ENCODE measurements at regions not wholly inside any gene's neighbourhood (a gene's known extent, or its start where the extent isn't known, plus 50 kb on each side); places are given as distances from the start of the nearest gene placed in this dataset.
"Not testable (repeated sequence)": the region's sequence is repeated elsewhere in the genome, so short reads cannot be mapped to it uniquely, and the experiment has no call there.

DNA sequence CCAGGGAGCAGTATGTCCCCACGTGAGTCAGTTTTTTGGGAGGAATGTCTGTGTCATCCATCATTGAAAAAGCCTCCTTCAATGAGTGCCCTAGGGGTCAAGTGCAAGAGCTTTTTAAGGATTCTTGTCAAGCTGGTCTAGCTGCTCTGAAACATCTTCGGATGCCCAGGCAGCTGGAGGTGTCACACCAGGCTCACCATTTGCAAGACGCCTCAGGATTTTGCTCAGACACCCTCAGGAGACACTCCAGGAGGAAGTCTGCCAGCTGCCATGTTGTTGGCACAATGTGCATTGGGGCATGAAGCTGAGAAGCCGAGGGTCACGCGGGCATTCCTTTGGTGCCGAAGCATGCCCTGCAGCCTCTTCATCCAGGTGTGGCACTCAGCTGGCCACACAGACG is 111.1 kb upstream of the S1PR3 start:
- ChIA-PET POLR2A (ENCODE audit: low non-redundant PET) (no interaction called here), CTCF (interaction anchor here (0.6 to 0.9 kb wide), 3 partner anchors 121 to 357 kb away, joined by 3 to 6 read pairs (median 3); no protein-coding TSS in a partner anchor)
- H3K27ac ChIP-seq: no peak overlapping the region
- no peak for DNase-seq (ENCODE audit: low spot score)
- TF ChIP-seq, protein P1, sequence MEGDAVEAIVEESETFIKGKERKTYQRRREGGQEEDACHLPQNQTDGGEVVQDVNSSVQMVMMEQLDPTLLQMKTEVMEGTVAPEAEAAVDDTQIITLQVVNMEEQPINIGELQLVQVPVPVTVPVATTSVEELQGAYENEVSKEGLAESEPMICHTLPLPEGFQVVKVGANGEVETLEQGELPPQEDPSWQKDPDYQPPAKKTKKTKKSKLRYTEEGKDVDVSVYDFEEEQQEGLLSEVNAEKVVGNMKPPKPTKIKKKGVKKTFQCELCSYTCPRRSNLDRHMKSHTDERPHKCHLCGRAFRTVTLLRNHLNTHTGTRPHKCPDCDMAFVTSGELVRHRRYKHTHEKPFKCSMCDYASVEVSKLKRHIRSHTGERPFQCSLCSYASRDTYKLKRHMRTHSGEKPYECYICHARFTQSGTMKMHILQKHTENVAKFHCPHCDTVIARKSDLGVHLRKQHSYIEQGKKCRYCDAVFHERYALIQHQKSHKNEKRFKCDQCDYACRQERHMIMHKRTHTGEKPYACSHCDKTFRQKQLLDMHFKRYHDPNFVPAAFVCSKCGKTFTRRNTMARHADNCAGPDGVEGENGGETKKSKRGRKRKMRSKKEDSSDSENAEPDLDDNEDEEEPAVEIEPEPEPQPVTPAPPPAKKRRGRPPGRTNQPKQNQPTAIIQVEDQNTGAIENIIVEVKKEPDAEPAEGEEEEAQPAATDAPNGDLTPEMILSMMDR (conservative IDR thresholded peaks at IDR 0.05; ENCODE audit: low read depth): no peak

DNA sequence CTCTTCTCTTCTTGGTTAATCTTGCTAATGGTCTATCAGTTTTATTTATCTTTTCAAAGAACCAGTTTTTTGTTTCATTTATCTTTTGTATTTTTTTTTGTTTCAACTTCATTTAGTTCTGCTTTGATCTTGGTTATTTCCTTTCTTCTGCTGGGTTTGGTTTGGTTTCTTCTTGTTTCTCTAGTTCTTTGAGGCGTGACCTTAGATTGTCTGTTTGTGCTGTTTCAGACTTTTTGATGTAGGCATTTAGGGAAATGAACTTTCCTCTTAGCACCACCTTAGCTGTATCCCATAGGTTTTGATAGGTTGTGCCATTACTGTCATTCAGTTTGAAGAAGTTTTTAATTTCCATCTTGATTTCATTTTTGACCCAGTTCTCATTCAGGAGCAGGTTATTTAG is 107.0 kb upstream of the S1PR3 start:
- POLR2A ChIA-PET (ENCODE audit: low non-redundant PET); H3K27ac ChIP-seq; CTCF ChIA-PET; DNase-seq (ENCODE audit: low spot score): not testable (repeated sequence)

DNA sequence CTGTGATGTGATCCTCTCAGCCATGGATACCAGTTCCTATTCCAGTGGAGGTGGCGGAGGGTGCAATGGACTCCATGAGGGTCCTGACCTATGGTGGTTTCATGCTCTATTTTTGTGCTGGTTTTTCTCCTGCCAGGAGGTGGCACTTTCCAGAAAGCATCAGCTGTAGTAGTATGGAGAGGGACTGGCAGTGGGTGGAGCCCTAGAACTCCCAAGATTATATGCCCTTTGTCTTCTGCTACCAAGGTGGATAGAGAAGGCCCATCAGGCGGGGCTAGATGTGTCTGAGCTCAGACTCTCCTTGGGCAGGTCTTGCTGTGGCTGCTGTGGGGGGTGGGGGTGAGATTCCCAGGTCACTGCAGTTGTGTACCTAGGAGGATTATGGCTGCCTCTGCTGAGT is 104.5 kb upstream of the S1PR3 start:
- POLR2A ChIA-PET (ENCODE audit: low non-redundant PET); DNase-seq (ENCODE audit: low spot score); H3K27ac ChIP-seq: not testable (repeated sequence)
- CTCF ChIA-PET: interaction anchor here (0.6 kb wide), 1 partner anchor 253 kb away, joined by 4 read pairs; no protein-coding TSS in a partner anchor

DNA sequence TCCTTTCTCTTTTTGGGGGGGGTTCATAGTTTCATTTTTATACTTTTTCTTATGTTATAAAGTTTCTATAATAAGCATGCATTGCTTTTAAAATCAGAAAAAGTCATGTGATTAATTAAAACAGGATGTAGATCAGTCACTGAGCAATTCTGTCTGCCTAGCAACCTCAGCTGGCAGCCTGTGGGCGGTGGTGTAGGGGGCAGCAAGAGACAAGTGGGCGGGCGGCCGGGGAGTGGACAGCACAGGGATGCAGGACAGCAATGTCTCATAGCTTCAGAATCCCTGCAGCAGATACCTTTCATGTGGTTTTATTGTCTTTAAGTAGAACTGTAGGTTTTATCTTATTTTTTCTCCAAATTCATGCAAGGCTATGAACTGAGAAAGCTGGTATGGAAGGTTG is 101.9 kb upstream of the S1PR3 start:
- CTCF ChIA-PET: no interaction called here
- no peak for DNase-seq (ENCODE audit: low spot score)
- TF ChIP-seq, protein P1 (conservative IDR thresholded peaks at IDR 0.05; ENCODE audit: low read depth): no peak
- H3K27ac ChIP-seq: no peak overlapping the region
- POLR2A ChIA-PET (ENCODE audit: low non-redundant PET): no interaction called here

DNA sequence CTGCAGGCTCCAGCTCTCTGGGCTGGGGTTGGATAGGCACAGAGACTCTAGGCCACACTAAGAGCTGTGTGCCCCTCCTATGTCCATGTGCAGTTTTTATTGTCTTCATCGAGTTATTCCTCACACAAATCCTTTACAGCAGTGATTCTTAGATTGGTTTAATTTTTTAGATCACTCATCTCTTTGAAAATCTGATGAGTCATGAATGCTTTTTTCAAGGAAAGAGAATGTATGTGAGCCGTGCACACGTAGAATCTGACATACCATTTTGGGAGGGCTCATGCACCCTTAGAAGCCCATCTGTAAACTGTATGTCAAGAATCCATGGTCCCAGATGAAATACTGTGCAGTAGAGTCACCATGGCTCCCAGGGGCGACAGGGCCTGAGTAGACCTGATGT is 100.7 kb upstream of the S1PR3 start:
- ChIA-PET POLR2A (ENCODE audit: low non-redundant PET) (no interaction called here), CTCF (no interaction called here)
- H3K27ac ChIP-seq: no peak overlapping the region
- no peak for DNase-seq (ENCODE audit: low spot score)
- TF ChIP-seq, protein P1 (conservative IDR thresholded peaks at IDR 0.05; ENCODE audit: low read depth): no peak

DNA sequence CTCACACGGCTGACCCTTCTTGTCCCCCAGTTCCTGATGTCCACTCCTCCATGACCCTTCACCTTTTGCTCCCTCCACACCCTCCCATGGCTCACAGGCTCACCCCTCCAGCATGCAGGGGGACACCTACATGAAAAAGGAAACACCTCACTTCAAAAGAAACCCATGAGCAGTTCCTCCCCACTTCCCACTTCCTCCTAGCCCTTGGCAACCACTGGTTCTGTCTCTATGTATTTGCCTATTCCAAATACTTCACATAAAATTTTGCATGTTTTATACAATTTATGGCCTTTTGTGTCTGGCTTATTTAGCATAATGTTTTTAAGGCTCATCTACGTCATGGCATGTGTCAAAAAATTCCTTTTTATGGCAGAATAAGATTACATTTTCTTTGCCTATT is 100.2 kb upstream of the S1PR3 start:
- POLR2A ChIA-PET (ENCODE audit: low non-redundant PET): no interaction called here
- no peak for DNase-seq (ENCODE audit: low spot score)
- CTCF ChIA-PET: no interaction called here
- no peak overlapping the region for H3K27ac ChIP-seq
- TF ChIP-seq, protein P1 (conservative IDR thresholded peaks at IDR 0.05; ENCODE audit: low read depth): no peak

DNA sequence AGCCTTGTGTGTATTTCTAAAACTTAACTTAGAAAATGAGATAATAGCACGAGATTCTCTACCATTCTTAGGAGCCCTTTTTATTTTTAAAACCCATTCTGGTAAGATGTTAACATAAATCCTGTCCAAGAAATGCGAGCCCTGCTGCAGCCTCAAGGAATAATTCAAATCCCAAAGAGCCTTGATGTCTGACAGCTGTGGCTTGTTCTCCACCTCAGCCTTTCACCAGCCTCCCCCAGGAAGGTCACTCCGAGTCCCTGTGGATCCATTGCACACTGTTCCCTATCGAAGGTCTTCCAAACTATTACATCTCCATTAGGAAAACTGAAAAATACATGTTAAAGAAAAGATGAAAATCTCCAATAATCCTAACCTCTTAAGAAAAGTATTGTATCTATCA is 98.5 kb upstream of the S1PR3 start:
- CTCF ChIA-PET: no interaction called here
- TF ChIP-seq, protein P1 (conservative IDR thresholded peaks at IDR 0.05; ENCODE audit: low read depth): no peak
- POLR2A ChIA-PET (ENCODE audit: low non-redundant PET): no interaction called here
- no peak overlapping the region for H3K27ac ChIP-seq
- DNase-seq (ENCODE audit: low spot score): no peak

DNA sequence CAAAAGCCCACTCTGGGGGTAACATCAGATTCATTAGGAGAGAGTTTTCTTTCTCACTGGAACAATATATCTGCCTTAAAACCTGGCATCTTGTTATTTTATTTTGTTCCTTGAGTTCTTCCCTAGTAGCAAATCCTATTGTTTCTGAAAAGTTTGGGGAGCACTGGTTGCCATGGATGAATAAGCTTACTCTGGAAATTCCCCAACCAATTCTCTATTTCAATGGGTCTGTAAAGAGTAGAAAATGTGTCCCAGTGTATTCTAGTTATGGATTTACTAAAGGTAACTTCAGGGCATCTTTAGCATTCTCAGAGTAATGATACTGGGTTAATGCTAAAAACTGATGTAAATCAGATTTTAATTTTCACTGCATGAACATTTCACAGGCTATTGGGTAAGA is 94.2 kb upstream of the S1PR3 start:
- POLR2A ChIA-PET (ENCODE audit: low non-redundant PET): no interaction called here
- TF ChIP-seq, protein P1 (conservative IDR thresholded peaks at IDR 0.05; ENCODE audit: low read depth): no peak
- DNase-seq (ENCODE audit: low spot score): no peak
- CTCF ChIA-PET: interaction anchor here (0.6 kb wide), 1 partner anchor 1343 kb away, joined by 3 read pairs; no protein-coding TSS in a partner anchor
- H3K27ac ChIP-seq: no peak overlapping the region

Measured in RWPE1 (cell line).